ENCODE measurements at regions not wholly inside any gene's neighbourhood (a gene's known extent, or its start where the extent isn't known, plus 50 kb on each side); places are given as distances from the start of the nearest gene placed in this dataset.

- TF ChIP-seq CTCF (IDR thresholded peaks at IDR 0.05), result no peak
- no peaks in the 10 kb centered on the region for H3K36me3 ChIP-seq (ENCODE audit: insufficient read depth, low read length)
- H3K9me3 Mint-ChIP-seq, result no peaks in the 10 kb centered on the region
- intact Hi-C loops (cut with DNase I, micrococcal nuclease), result no loop called here
- H3K27ac Mint-ChIP-seq, result no peak overlapping the region
- POLR2A ChIA-PET, result no interaction called here
- no peaks in the 10 kb centered on the region for H3K4me1 Mint-ChIP-seq (ENCODE audit: low read depth)
- no peaks in the 10 kb centered on the region for H3K4me1 ChIP-seq (ENCODE audit: insufficient read depth, low read length)
- no peak for ATAC-seq (ENCODE audit: poor library complexity)
- DNase-seq, result no peak
- H3K27me3 ChIP-seq (ENCODE audit: control insufficient read depth in 1 of 2, insufficient read depth in 2 of 2, low read length in 2 of 2), result no peaks in the 10 kb centered on the region
- CTCF ChIA-PET, result no interaction called here
- no peaks in the 10 kb centered on the region for H3K9me3 ChIP-seq (ENCODE audit: control insufficient read depth in 1 of 2, insufficient read depth in 1 of 2, low read length in 2 of 2)
- H3K4me3 ChIP-seq (ENCODE audit: low read length), result no peak overlapping the region
- no peak overlapping the region for H3K4me3 Mint-ChIP-seq
- no peak overlapping the region for H3K27ac ChIP-seq (ENCODE audit: low read depth in 1 of 2, low read length in 2 of 2)
- peaks cover 21% of the 10 kb centered on the region for H3K27me3 Mint-ChIP-seq
- H3K36me3 Mint-ChIP-seq (ENCODE audit: low read depth), result no peaks in the 10 kb centered on the region
Measured at GRCh38 chr4:83779103-83780052, 243.5 kb downstream of the GPAT3 start.

- no peaks in the 10 kb centered on the region for H3K4me1 Mint-ChIP-seq (ENCODE audit: low read depth)
- Histone ChIP-seq H3K36me3 (ENCODE audit: insufficient read depth, low read length) (no peaks in the 10 kb centered on the region), H3K9me3 (ENCODE audit: control insufficient read depth in 1 of 2, insufficient read depth in 1 of 2, low read length in 2 of 2) (no peaks in the 10 kb centered on the region), H3K27ac (ENCODE audit: low read depth in 1 of 2, low read length in 2 of 2) (no peak overlapping the region), H3K27me3 (ENCODE audit: control insufficient read depth in 1 of 2, insufficient read depth in 2 of 2, low read length in 2 of 2) (no peaks in the 10 kb centered on the region), H3K4me1 (ENCODE audit: insufficient read depth, low read length) (no peaks in the 10 kb centered on the region), H3K4me3 (ENCODE audit: low read length) (no peak overlapping the region)
- no peaks in the 10 kb centered on the region for H3K9me3 Mint-ChIP-seq
- POLR2A ChIA-PET, result no interaction called here
- no peak overlapping the region for H3K27ac Mint-ChIP-seq
- no peak for DNase-seq
- intact Hi-C loops (cut with DNase I, micrococcal nuclease), result no loop called here
- no peak for ATAC-seq (ENCODE audit: poor library complexity)
- H3K4me3 Mint-ChIP-seq, result no peak overlapping the region
- CTCF ChIA-PET, result no interaction called here
- peaks cover 12% of the 10 kb centered on the region for H3K27me3 Mint-ChIP-seq
- TF ChIP-seq CTCF (IDR thresholded peaks at IDR 0.05), result no peak
- no peaks in the 10 kb centered on the region for H3K36me3 Mint-ChIP-seq (ENCODE audit: low read depth)
Measured at GRCh38 chr4:83772685-83773084, 236.8 kb downstream of the GPAT3 start.

- H3K36me3 ChIP-seq (ENCODE audit: insufficient read depth, low read length), result no peaks in the 10 kb centered on the region
- ATAC-seq (ENCODE audit: poor library complexity), result no peak
- no peak for TF ChIP-seq CTCF (IDR thresholded peaks at IDR 0.05)
- Mint-ChIP-seq H3K27me3 (peaks cover 10% of the 10 kb centered on the region), H3K36me3 (ENCODE audit: low read depth) (no peaks in the 10 kb centered on the region), H3K9me3 (no peaks in the 10 kb centered on the region), H3K27ac (no peak overlapping the region), H3K4me3 (no peak overlapping the region), H3K4me1 (ENCODE audit: low read depth) (no peaks in the 10 kb centered on the region)
- DNase-seq, result no peak
- no peak overlapping the region for H3K4me3 ChIP-seq (ENCODE audit: low read length)
- CTCF ChIA-PET, result no interaction called here
- POLR2A ChIA-PET, result no interaction called here
- H3K27me3 ChIP-seq (ENCODE audit: control insufficient read depth in 1 of 2, insufficient read depth in 2 of 2, low read length in 2 of 2), result no peaks in the 10 kb centered on the region
- no peaks in the 10 kb centered on the region for H3K9me3 ChIP-seq (ENCODE audit: control insufficient read depth in 1 of 2, insufficient read depth in 1 of 2, low read length in 2 of 2)
- intact Hi-C loops (cut with DNase I, micrococcal nuclease), result no loop called here
- H3K4me1 ChIP-seq (ENCODE audit: insufficient read depth, low read length), result no peaks in the 10 kb centered on the region
- H3K27ac ChIP-seq (ENCODE audit: low read depth in 1 of 2, low read length in 2 of 2), result no peak overlapping the region
Measured at GRCh38 chr4:83771113-83771705, 235.3 kb downstream of the GPAT3 start.
